ACC112 (cell line): ENCODE measurements at regions not wholly inside any gene's neighbourhood (a gene's known extent, or its start where the extent isn't known, plus 50 kb on each side); places are given as distances from the start of the nearest gene placed in this dataset.

Experiments used
- H2AFZ ChIP-seq: fragments of 200-600 bp; sonication (generic); one replicate; pipeline ENCODE4 v1.6.0; 2017; ENCODE audit warnings: antibody characterized with exemption, low read length; ENCODE audit not compliant: unreplicated experiment
- H3K27ac ChIP-seq: fragments of 200-600 bp; sonication (generic); 2 replicates; pipeline ENCODE4 v1.5.1; 2014; ENCODE audit warnings: low read depth, mild to moderate bottlenecking, antibody characterized with exemption, low read length, moderate library complexity
- H3K27me3 ChIP-seq: fragments of 200-600 bp; sonication (generic); 2 replicates; pipeline ENCODE4 v1.6.1; 2014; ENCODE audit warnings: mild to moderate bottlenecking, antibody characterized with exemption, low read length, moderate library complexity, mixed read lengths; ENCODE audit not compliant: insufficient read depth
- H3K36me3 ChIP-seq: fragments of 200-600 bp; sonication (generic); 2 replicates; pipeline ENCODE4 v1.6.1; 2016; ENCODE audit warnings: mild to moderate bottlenecking, antibody characterized with exemption, low read length, moderate library complexity, mixed read lengths; ENCODE audit not compliant: insufficient read depth
- H3K4me1 ChIP-seq: fragments of 200-600 bp; sonication (generic); one replicate; pipeline ENCODE4 v1.6.1; 2016; ENCODE audit warnings: low read length, mixed read lengths; ENCODE audit not compliant: insufficient read depth, unreplicated experiment, control insufficient read depth
- H3K4me3 ChIP-seq: fragments of 200-600 bp; sonication (generic); 2 replicates; pipeline ENCODE4 v1.5.1; 2014; ENCODE audit warnings: mild to moderate bottlenecking, low read depth, low read length
- H3K79me2 ChIP-seq: fragments of 200-600 bp; sonication (generic); one replicate; pipeline ENCODE4 v1.6.0; 2016; ENCODE audit warnings: low read length; ENCODE audit not compliant: control insufficient read depth, unreplicated experiment, insufficient read depth

DNA sequence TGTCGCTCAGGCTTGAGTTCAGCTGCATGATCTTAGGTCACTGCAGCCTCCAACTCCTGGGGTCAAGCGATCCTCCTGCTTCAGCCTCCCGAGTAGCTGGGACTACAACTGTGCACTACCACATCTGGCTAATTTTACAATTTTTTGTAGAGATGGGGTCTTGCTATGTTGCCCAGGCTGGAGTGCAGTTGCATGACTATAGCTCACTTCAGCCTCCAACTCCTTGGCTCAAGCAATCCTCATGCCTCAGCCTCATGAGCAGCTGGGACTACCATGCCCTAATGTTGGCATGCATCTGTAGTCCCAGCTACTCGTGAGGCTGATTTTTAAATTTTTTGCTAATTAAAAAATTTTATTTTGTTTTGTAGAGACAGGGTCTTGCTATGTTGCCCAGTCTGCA is 101.9 kb upstream of the NPTX2 start:
- Histone ChIP-seq H3K27ac (no peak overlapping the region), H3K4me3 (no peak overlapping the region)

GRCh38 chr7:98514211-98515031 is 102.7 kb upstream of the NPTX2 start:
- Histone ChIP-seq H3K36me3 (no peaks in the 10 kb centered on the region), H3K4me3 (no peak overlapping the region), H3K27ac (no peak overlapping the region), H2AFZ (no peak overlapping the region), H3K79me2 (no peaks in the 10 kb centered on the region), H3K27me3 (peaks cover 5% of the 10 kb centered on the region), H3K4me1 (no peaks in the 10 kb centered on the region)

More for the DNA sequence above, 101.9 kb upstream of the NPTX2 start:
- Histone ChIP-seq H3K79me2 (no peaks in the 10 kb centered on the region), H3K27me3 (peaks cover 5% of the 10 kb centered on the region), H2AFZ (no peak overlapping the region), H3K36me3 (no peaks in the 10 kb centered on the region), H3K4me1 (no peaks in the 10 kb centered on the region)

- Histone ChIP-seq H3K27me3 (peaks cover 28% of the 10 kb centered on the region), H2AFZ (no peak overlapping the region), H3K79me2 (no peaks in the 10 kb centered on the region), H3K36me3 (no peaks in the 10 kb centered on the region), H3K4me1 (no peaks in the 10 kb centered on the region), H3K27ac (no peak overlapping the region), H3K4me3 (no peak overlapping the region)
Observed at GRCh38 chr7:98511175-98511574, 105.9 kb upstream of the NPTX2 start.

GRCh38 chr7:98509836-98510235 is 107.2 kb upstream of the NPTX2 start:
- H3K27ac ChIP-seq: no peak overlapping the region
- peaks cover 33% of the 10 kb centered on the region for H3K27me3 ChIP-seq
- H3K79me2 ChIP-seq: no peaks in the 10 kb centered on the region
- no peak overlapping the region for H2AFZ ChIP-seq
- H3K36me3 ChIP-seq: no peaks in the 10 kb centered on the region
- H3K4me3 ChIP-seq: no peak overlapping the region
- H3K4me1 ChIP-seq: no peaks in the 10 kb centered on the region

DNA sequence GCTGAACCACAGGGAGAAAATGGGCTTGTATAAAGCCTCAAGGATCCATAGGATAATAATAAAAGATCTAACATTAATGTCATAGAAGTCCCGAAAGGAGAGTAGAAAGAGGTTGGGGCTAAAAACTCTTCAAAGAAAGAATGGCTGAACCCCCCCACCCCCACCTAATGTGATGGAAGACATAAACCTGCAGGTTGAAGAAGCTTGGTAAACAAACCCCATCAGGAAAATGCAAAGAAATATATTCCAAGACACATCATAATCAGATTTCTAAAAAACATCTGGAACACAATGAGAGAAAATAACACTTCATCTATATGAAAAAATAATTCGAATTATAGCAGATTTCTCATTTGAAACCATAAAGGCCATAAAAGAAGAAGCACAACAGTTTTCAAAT is 105.6 kb upstream of the BAIAP2L1 start:
- no peak overlapping the region for H2AFZ ChIP-seq
- no peak overlapping the region for H3K27ac ChIP-seq
- no peaks in the 10 kb centered on the region for H3K79me2 ChIP-seq
- no peaks in the 10 kb centered on the region for H3K36me3 ChIP-seq
- no peak overlapping the region for H3K4me3 ChIP-seq
- no peaks in the 10 kb centered on the region for H3K4me1 ChIP-seq
- H3K27me3 ChIP-seq: peaks cover 33% of the 10 kb centered on the region

DNA sequence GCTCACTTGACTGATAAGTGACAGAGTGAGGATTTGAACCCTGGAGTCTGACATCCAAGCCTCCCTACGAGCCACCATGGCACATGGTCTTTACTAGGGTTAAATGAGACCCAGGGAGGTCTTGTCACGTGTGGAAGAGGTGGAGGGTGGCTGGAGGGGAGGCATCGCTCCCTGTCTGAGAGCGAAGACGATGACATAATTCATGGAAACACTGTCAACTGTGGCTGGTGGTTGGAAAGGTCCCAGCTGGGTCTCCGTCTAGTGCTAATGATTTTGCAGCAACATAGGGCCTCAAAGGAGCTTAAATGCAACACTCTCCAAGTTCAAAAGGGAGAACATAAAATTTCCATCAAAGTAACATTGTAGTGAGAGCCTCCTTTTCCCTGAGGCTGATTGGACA is 99.9 kb upstream of the BAIAP2L1 start:
- peaks cover 6% of the 10 kb centered on the region for H3K27me3 ChIP-seq
- H3K79me2 ChIP-seq: no peaks in the 10 kb centered on the region
- no peaks in the 10 kb centered on the region for H3K4me1 ChIP-seq
- no peak overlapping the region for H3K4me3 ChIP-seq
- H2AFZ ChIP-seq: no peak overlapping the region
- H3K27ac ChIP-seq: no peak overlapping the region
- H3K36me3 ChIP-seq: no peaks in the 10 kb centered on the region

GRCh38 chr7:98496618-98497017 is 95.7 kb upstream of the BAIAP2L1 start:
- Histone ChIP-seq H3K4me3 (no peak overlapping the region), H3K27ac (no peak overlapping the region), H3K27me3 (peaks cover 22% of the 10 kb centered on the region), H2AFZ (no peak overlapping the region), H3K36me3 (no peaks in the 10 kb centered on the region), H3K79me2 (no peaks in the 10 kb centered on the region), H3K4me1 (no peaks in the 10 kb centered on the region)

- H3K79me2 ChIP-seq: no peaks in the 10 kb centered on the region
- no peaks in the 10 kb centered on the region for H3K36me3 ChIP-seq
- H3K4me1 ChIP-seq: no peaks in the 10 kb centered on the region
- H2AFZ ChIP-seq: no peak overlapping the region
- no peak overlapping the region for H3K27ac ChIP-seq
- no peak overlapping the region for H3K4me3 ChIP-seq
- peaks cover 22% of the 10 kb centered on the region for H3K27me3 ChIP-seq
Observed at GRCh38 chr7:98495200-98495955, 94.5 kb upstream of the BAIAP2L1 start.

- Histone ChIP-seq H3K4me3 (no peak overlapping the region), H2AFZ (no peak overlapping the region), H3K27me3 (peaks cover 22% of the 10 kb centered on the region), H3K79me2 (no peaks in the 10 kb centered on the region), H3K4me1 (no peaks in the 10 kb centered on the region), H3K27ac (no peak overlapping the region), H3K36me3 (no peaks in the 10 kb centered on the region)
Observed at GRCh38 chr7:98493030-98493778, 92.3 kb upstream of the BAIAP2L1 start.

DNA sequence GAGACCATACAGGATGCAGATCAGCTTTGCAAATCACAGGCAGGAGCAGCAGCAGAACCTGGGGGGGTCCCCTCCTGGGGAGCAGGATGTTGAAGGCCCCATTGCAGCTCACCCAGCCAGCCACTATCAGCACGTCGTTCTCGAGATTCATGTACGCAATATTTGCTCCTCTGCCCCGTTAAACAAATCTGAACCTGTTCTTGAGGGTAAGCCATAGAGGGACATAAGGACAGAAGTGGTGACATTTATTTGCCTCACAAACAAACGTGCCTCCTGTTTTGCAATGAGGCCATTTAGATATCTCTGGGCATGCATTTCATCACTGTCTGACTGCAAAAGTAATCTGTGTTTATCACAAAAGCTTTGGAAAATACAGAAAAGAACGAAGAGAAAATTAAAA is 87.3 kb upstream of the BAIAP2L1 start:
- no peaks in the 10 kb centered on the region for H3K36me3 ChIP-seq
- peaks cover 22% of the 10 kb centered on the region for H3K27me3 ChIP-seq
- H3K79me2 ChIP-seq: no peaks in the 10 kb centered on the region
- H3K4me3 ChIP-seq: no peak overlapping the region
- H3K4me1 ChIP-seq: no peaks in the 10 kb centered on the region
- H2AFZ ChIP-seq: no peak overlapping the region
- no peak overlapping the region for H3K27ac ChIP-seq
